SK-N-MC (cell line): ENCODE measurements at regions not wholly inside any gene's neighbourhood (a gene's known extent, or its start where the extent isn't known, plus 50 kb on each side); places are given as distances from the start of the nearest gene placed in this dataset.

ENCODE experiments used
- DNase-seq: peaks from one replicate; pipeline ENCODE4 v3.0.0-alpha.2; 2011; ENCODE audit warnings: low read depth, low spot score
- H3K27ac ChIP-seq: fragments of 200-600 bp; sonication (generic); 2 replicates; pipeline ENCODE4 v1.5.1; 2016; ENCODE audit warnings: mixed run types
- H3K36me3 ChIP-seq: fragments of 200-600 bp; sonication (generic); 2 replicates; pipeline ENCODE4 v1.6.1; 2017; ENCODE audit warnings: antibody characterized with exemption, low read length, mixed read lengths; ENCODE audit not compliant: insufficient read depth
- H3K4me3 ChIP-seq: fragments of 200-600 bp; sonication (generic); 2 replicates; pipeline ENCODE4 v1.5.1; 2016
- H3K9ac ChIP-seq: fragments of 200-600 bp; sonication (generic); 2 replicates; pipeline ENCODE4 v1.8.0; 2017; ENCODE audit warnings: mixed run types, mixed read lengths; ENCODE audit not compliant: insufficient read length
- H3K9me3 ChIP-seq: fragments of 200-600 bp; sonication (generic); 2 replicates; pipeline ENCODE4 v1.6.1; 2017; ENCODE audit warnings: low read depth, mild to moderate bottlenecking, antibody characterized with exemption, low read length, moderate library complexity, mixed read lengths
- EZH2 ChIP-seq: fragments of 200-600 bp; sonication (generic); IDR thresholded peaks from one replicate; pipeline ENCODE4 v1.6.1; 2017; ENCODE audit warnings: antibody characterized with exemption
- FOXP2 ChIP-seq: optimal IDR thresholded peaks from 2 replicates; pipeline ENCODE3; 2011; ENCODE audit warnings: mild to moderate bottlenecking, moderate library complexity; ENCODE audit not compliant: insufficient read depth; ENCODE audit errors: extremely low read length, control extremely low read depth
- POLR2AphosphoS5 ChIP-seq: IDR thresholded peaks from 2 replicates; pipeline ENCODE4 v1.6.1; 2012; ENCODE audit warnings: mild to moderate bottlenecking, low read depth, low read length, borderline replicate concordance

DNA sequence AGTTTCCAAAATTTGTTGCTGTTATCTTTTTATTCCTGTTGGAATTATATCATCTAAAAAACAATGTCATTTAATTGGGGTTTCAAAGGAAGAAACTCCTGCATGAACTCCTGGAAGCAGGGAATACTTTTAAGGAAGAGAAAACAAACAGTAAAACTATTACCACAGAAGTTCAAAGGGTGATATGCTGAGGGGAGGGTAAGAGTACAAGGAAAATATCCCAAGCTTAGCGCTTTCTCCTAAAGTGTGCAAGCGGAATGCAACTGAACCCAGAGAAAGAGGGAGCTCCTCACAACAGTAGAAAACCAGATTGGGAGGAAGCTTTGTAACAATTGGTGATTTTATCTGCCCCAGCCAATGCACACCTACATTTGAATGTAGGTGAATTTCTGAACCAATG, 175.1 kb downstream of the NUFIP1 start:
- Histone ChIP-seq H3K27ac (no peak overlapping the region), H3K9me3 (no peaks in the 10 kb centered on the region), H3K4me3 (no peak overlapping the region), H3K9ac (no peak overlapping the region), H3K36me3 (no peaks in the 10 kb centered on the region)
- TF ChIP-seq EZH2, result no peak
- no peak for TF ChIP-seq POLR2AphosphoS5
- TF ChIP-seq FOXP2, result no peak
- no peak for DNase-seq

DNA sequence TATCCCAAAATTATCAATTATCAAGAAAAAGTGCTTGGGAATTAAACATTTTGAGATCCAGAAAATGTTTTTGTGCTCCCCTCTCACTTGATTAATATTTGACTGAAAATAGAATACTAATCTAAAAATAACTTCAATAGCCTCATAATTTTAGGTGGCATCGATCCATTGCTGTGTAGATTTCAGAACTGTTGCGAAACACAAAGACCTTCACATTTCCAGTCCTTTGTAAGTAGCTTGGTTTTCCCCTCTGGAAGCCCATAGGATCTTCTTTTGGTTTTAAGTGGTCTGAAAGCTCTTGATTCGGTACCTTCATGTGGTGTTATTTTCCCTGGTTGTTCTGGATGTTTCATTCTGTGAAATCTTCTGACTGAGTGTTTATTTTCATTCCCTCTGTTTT, 176.5 kb downstream of the NUFIP1 start:
- H3K27ac ChIP-seq, result no peak overlapping the region
- H3K4me3 ChIP-seq, result no peak overlapping the region
- DNase-seq, result no peak
- no peaks in the 10 kb centered on the region for H3K9me3 ChIP-seq
- no peak overlapping the region for H3K9ac ChIP-seq
- TF ChIP-seq POLR2AphosphoS5 (no peak), EZH2 (no peak), FOXP2 (no peak)
- no peaks in the 10 kb centered on the region for H3K36me3 ChIP-seq

DNA sequence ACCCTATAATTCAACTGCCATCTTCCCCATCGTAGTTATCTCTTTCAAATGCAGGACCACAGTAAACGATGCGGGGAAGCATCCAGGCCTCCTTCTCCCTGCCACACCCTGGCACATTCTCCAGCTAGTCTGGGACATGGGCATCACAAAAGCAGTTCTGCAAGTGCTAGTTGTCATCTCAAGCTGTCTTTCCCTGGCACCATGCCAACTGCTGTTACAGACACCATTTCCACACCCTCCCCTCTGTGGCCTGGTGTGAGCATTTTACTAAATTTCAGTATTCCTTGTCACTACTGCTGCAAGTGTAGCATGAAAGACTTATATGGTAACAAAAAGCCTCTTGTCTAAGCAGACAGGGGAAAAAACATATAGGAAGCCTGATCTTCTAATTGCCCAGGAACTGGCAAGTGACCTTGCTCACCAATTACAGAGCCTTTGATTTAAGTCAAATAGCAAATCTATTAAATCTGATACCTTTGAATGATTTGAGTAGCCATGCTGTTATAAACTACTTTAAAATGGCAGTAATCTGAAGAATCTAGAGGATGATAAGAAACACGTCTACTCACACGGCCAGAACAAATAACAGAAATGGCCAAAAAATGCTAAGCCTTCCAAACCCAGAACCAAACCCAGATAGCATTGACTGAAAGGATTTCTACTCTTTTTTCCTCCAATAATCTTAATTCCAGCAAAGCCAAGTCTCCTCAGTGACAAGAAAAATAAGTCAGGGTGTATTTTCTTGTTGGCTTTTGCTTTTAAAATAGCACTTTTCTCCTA, 179.0 kb downstream of the NUFIP1 start:
- Histone ChIP-seq H3K36me3 (no peaks in the 10 kb centered on the region), H3K9ac (no peak overlapping the region), H3K9me3 (no peaks in the 10 kb centered on the region), H3K4me3 (no peak overlapping the region), H3K27ac (no peak overlapping the region)
- no peak for DNase-seq
- TF ChIP-seq POLR2AphosphoS5 (no peak), FOXP2 (no peak), EZH2 (no peak)

DNA sequence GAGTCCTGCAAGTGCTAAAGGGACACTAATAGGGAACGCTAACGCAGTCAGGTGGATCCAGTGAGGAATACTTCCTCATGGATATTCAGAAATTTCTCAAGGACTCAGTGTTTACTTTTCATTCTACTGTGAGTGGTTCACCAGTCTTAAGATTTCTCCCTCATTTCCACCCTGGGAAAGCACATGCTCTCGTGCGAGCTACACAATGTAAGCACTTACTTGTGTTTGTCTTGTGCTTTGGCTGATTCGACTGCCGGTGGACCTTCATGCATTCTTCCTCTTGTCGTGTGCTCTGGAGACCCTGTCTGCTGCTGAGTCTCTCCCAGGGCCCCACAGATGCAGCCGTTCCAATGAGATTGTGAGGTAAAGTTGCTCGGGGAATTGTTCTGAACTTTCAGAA, 180.1 kb downstream of the NUFIP1 start:
- Histone ChIP-seq H3K9ac (no peak overlapping the region), H3K36me3 (no peaks in the 10 kb centered on the region), H3K4me3 (no peak overlapping the region), H3K27ac (no peak overlapping the region), H3K9me3 (no peaks in the 10 kb centered on the region)
- TF ChIP-seq EZH2 (no peak), POLR2AphosphoS5 (no peak), FOXP2 (no peak)
- DNase-seq, result no peak

DNA sequence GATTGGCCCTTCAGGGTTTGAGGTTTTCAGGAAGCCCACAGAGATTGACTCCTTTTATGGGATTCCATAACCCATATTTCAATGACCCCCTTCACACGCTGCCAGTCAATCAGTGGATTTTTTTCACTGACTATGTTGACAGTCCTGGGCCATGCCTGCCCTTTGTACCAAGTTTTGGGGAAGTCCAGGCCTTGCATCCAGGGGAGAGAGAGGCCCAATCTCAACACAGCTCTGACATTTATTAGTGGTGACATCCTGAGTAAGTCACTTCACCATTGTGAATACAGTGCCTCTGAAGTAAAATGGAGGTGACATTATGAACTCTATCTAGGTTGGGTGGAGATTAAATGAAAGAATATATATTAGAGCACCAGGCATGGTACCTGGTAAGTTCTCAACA, 181.1 kb downstream of the NUFIP1 start:
- DNase-seq, result no peak
- Histone ChIP-seq H3K9me3 (no peaks in the 10 kb centered on the region), H3K9ac (no peak overlapping the region), H3K27ac (no peak overlapping the region), H3K36me3 (no peaks in the 10 kb centered on the region), H3K4me3 (no peak overlapping the region)
- TF ChIP-seq EZH2 (no peak), POLR2AphosphoS5 (no peak), FOXP2 (no peak)

DNA sequence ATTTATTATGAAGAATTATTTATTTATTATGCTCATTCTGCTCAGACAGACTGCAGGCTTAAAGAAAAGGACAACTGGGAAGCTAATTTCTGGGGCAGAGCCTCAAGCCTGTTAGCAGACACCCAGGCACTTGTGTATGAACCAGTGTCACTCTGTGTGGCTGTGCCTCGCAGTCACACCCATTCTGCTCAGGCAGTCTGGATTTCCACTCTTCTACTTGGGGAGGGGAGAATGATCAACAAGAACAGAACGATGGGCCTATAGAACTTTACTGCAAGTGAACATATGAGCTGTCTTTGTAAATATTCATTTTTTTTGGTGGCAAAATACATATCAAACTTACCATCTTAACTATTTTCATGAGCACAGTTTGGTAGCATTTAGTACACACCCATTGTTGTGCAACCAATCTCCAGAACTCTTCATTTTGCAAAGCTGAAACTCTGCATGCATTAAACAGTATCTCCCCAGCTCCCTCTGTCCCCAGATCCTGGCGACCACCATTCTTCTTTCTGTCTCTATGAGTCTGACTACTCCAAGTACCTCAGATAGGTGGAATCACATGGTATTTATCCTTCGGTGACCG, 181.7 kb downstream of the NUFIP1 start:
- Histone ChIP-seq H3K36me3 (no peaks in the 10 kb centered on the region), H3K9me3 (no peaks in the 10 kb centered on the region), H3K4me3 (no peak overlapping the region), H3K27ac (no peak overlapping the region), H3K9ac (no peak overlapping the region)
- DNase-seq, result no peak
- TF ChIP-seq POLR2AphosphoS5, result no peak
- TF ChIP-seq EZH2, result no peak
- TF ChIP-seq FOXP2, result no peak

DNA sequence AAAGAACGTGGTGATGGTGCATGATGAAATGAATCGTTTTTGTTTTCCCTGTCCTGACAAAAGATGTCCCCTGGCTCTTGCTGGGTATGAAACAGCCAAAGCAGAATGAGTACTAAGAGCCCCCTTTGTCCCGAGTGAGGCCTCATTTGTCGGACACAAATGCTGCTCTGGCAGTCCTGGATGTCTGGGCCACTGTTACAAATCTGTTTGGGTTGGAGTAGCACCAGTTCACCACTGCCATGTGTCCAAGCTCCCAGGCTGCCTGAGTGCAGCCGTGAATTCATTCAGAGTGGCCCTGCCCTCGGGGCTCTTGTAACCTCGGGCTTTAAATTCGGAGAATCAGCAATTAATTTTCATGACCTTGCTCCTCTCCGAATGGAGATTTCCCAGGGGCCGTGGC, 182.4 kb downstream of the NUFIP1 start:
- no peak overlapping the region for H3K9ac ChIP-seq
- H3K36me3 ChIP-seq, result no peaks in the 10 kb centered on the region

DNA sequence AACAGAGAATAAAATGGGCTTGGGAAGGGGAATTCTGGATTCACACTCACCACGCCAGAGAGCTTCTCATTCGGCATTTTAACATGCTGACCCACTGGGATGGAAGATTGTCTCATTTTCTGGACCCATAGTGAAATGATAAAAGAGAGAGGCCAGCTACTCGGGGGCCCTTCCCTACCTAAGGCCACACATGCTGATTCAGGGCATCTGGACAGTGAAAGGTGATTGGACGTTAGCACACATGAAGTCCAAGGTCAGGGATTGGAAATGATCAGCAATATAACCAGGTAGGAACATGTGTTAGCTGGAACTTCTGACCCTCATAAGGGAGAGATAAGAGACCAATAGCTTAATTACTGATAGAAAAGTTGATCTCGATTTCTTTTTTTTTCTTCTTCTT, 183.7 kb downstream of the NUFIP1 start:
- Histone ChIP-seq H3K4me3 (no peak overlapping the region), H3K9ac (no peak overlapping the region), H3K36me3 (no peaks in the 10 kb centered on the region), H3K9me3 (no peaks in the 10 kb centered on the region), H3K27ac (no peak overlapping the region)
- TF ChIP-seq FOXP2, result no peak
- TF ChIP-seq EZH2, result no peak
- TF ChIP-seq POLR2AphosphoS5, result no peak
- no peak for DNase-seq

More for the DNA sequence above, 182.4 kb downstream of the NUFIP1 start:
- H3K9me3 ChIP-seq, result no peaks in the 10 kb centered on the region
- no peak for DNase-seq
- no peak overlapping the region for H3K4me3 ChIP-seq
- TF ChIP-seq POLR2AphosphoS5, result no peak
- no peak for TF ChIP-seq EZH2
- no peak for TF ChIP-seq FOXP2
- H3K27ac ChIP-seq, result no peak overlapping the region

DNA sequence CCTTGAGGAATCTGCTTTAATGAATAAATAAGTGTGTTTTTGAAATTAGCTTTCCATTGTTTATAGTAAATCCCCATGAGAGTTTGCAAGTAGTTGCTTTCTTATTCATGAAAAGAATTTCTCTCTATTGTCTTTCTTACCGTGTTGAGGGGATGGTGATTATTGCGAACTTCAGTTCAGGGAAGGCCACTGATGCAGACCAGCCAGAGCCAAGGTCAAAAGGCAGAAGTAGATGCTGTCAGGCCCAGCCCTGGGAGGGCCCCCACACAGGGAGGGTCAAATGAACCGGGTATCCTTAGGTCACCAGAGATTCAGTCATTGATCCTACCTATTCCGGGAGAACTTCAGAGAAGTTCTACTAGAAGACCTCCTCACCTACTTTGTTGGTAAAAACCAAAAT, 185.9 kb downstream of the NUFIP1 start:
- no peaks in the 10 kb centered on the region for H3K36me3 ChIP-seq
- H3K9ac ChIP-seq, result no peak overlapping the region
- no peak for DNase-seq
- no peaks in the 10 kb centered on the region for H3K9me3 ChIP-seq
- no peak overlapping the region for H3K4me3 ChIP-seq
- H3K27ac ChIP-seq, result no peak overlapping the region
- TF ChIP-seq FOXP2, result no peak
- no peak for TF ChIP-seq POLR2AphosphoS5
- no peak for TF ChIP-seq EZH2
